Muscle of back (tissue), 3 donors: ENCODE measurements at regions not wholly inside any gene's neighbourhood (a gene's known extent, or its start where the extent isn't known, plus 50 kb on each side); places are given as distances from the start of the nearest gene placed in this dataset.

Experiments used
- DNase-seq, 3 donors: peaks; one replicate each; pipeline versions ENCODE4 v3.0.0 to v3.0.0-alpha.2; 2013

GRCh38 chr2:45337481-45337880 lies 273.6 kb downstream of the SRBD1 start:
- DNase-seq: peak; percentile 69 to 90 (median 72)

- DNase-seq: no peak
Measured at GRCh38 chr2:45334205-45334604, 276.9 kb downstream of the SRBD1 start.

GRCh38 chr2:45332567-45332966 lies 278.5 kb downstream of the SRBD1 start:
- DNase-seq: no peak

- no peak for DNase-seq
Measured at GRCh38 chr2:45332094-45332493, 279.0 kb downstream of the SRBD1 start.

GRCh38 chr2:45331410-45331786 lies 279.7 kb downstream of the SRBD1 start:
- DNase-seq: no peak

GRCh38 chr2:45330637-45331409 lies 280.2 kb downstream of the SRBD1 start:
- DNase-seq: peak in 1 of 3 donors; percentile 44

- DNase-seq: no peak
Measured at GRCh38 chr2:45330108-45330507, 281.0 kb downstream of the SRBD1 start.

- no peak for DNase-seq
Measured at GRCh38 chr2:45329045-45329677, 281.9 kb downstream of the SRBD1 start.

GRCh38 chr2:45328264-45328870 lies 282.7 kb downstream of the SRBD1 start:
- no peak for DNase-seq

GRCh38 chr2:45323344-45323743 lies 287.7 kb downstream of the SRBD1 start:
- no peak for DNase-seq

GRCh38 chr2:45320956-45321355 lies 290.1 kb downstream of the SRBD1 start:
- no peak for DNase-seq

- DNase-seq: no peak
Measured at GRCh38 chr2:45319683-45320455, 291.2 kb downstream of the SRBD1 start.

- no peak for DNase-seq
Measured at GRCh38 chr2:45318686-45319085, 292.4 kb downstream of the SRBD1 start.

- DNase-seq: no peak
Measured at GRCh38 chr2:45316576-45317338, 294.3 kb downstream of the SRBD1 start.

- DNase-seq: peak; percentile 56 to 70 (median 59)
Measured at GRCh38 chr2:45315861-45316260, 295.2 kb downstream of the SRBD1 start.

- DNase-seq: no peak
Measured at GRCh38 chr2:45312275-45312674, 298.8 kb downstream of the SRBD1 start.

GRCh38 chr2:45311559-45311958 lies 299.5 kb downstream of the SRBD1 start:
- DNase-seq: no peak

GRCh38 chr2:45307147-45307546 lies 297.9 kb upstream of the SIX2 start:
- DNase-seq: no peak

- DNase-seq: no peak
Measured at GRCh38 chr2:45305599-45305998, 296.3 kb upstream of the SIX2 start.

- no peak for DNase-seq
Measured at GRCh38 chr2:45303417-45304202, 294.4 kb upstream of the SIX2 start.
